ENCODE measurements at regions not wholly inside any gene's neighbourhood (a gene's known extent, or its start where the extent isn't known, plus 50 kb on each side); places are given as distances from the start of the nearest gene placed in this dataset.
"Not testable (repeated sequence)": the region's sequence is repeated elsewhere in the genome, so short reads cannot be mapped to it uniquely, and the experiment has no call there.

DNA sequence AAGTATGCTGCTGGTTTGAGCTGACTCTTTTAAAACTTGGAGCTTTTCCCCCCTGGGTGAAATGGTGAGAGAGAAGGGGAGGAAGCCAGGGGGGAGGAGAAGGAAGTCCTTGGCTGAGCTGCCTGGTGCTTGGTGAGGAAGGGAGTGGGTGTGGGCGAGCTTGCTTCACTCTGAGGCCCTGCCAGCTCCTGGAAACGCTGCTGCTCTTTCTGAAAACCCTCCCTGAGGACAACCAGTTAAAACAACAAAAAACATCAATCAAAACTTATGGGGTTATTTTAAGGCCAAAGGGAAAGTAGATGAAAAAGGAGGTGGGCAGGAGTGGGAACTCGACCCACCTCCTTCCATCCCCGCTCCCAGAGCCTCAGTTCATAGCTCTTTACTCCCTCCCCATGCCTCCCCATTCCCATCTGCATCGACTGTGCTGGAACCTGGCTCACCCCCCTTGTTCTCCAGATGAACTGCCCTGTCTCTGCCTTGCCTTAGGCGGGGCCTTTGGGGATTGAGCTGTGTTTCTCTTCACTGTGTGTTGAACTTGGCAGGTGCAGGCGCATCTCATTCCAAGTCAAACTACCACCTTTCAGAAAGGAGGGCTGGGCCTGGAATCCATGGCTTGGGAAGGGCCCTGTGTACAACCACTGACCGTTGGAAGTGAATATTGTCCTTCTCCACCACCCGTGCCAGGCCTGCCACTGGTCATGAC, 166.1 kb downstream of the ZNF621 start:
- 9 to 11% methylated on average over 9 of the region's 9 CpGs for whole genome bisulfite sequencing, 2 experiments (ENCODE audit: low coverage in 1 of 2, low lambda C conversion rate in 2 of 2, missing lambda C conversion rate in 2 of 2)
- no peak overlapping the region for H3K4me2 ChIP-seq (ENCODE audit: unreplicated experiment)
- in situ Hi-C loops (cut with MboI) = no loop called here

DNA sequence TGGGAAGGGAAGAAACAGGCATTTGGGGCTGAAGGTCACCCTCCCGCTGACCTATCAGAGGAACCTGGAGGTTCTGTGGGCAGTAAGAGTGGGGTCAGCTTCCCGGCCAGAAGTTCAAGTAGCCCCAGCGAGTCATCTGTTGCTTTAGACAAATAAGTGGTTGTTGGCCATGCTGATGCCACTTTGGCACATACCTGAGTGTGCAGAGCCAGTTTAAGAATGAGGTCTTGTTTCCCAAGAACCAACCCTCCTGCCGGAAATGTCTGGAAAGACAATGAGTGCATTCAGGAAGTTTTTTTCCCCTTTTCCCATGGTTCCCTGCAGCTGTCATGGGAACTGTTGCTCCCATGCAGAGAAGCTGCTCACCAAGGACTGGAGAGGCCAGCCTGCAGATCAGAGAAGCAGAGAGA, 166.7 kb downstream of the ZNF621 start:
- 29 to 38% methylated on average over 4 of the region's 4 CpGs for WGBS, 2 experiments (ENCODE audit: low coverage in 1 of 2, low lambda C conversion rate in 2 of 2, missing lambda C conversion rate in 2 of 2)
- H3K4me1 ChIP-seq (ENCODE audit: insufficient read depth) = no peaks in the 10 kb centered on the region
- no peak overlapping the region for H3K9ac ChIP-seq
- no peak overlapping the region for H3K4me3 ChIP-seq
- H3F3A ChIP-seq (ENCODE audit: insufficient read depth) = no peaks in the 10 kb centered on the region
- DNase-seq = no peak
- no peaks in the 10 kb centered on the region; the same call in 1 of the 2 replicates for H3K27me3 ChIP-seq (replicated peaks; ENCODE audit: insufficient read depth)
- no peak overlapping the region for H2AFZ ChIP-seq
- in situ Hi-C loops (cut with MboI) = no loop called here
- H3K9me2 ChIP-seq (ENCODE audit: insufficient read depth) = no peaks in the 10 kb centered on the region
- H3K9me3 ChIP-seq (ENCODE audit: low read depth) = no peaks in the 10 kb centered on the region
- no peaks in the 10 kb centered on the region for H4K20me1 ChIP-seq (ENCODE audit: insufficient read depth)
- TF ChIP-seq EZH2 (IDR thresholded peaks at IDR 0.05; ENCODE audit: insufficient read depth, poor library complexity, severe bottlenecking) (no peak), EZH2phosphoT487 (IDR thresholded peaks at IDR 0.05; ENCODE audit: insufficient read depth, low read depth) (no peak)
- H3K27ac ChIP-seq = no peak overlapping the region
- H3K79me2 ChIP-seq (ENCODE audit: insufficient read depth) = no peaks in the 10 kb centered on the region
- H3K4me2 ChIP-seq (ENCODE audit: unreplicated experiment) = no peak overlapping the region
- no peaks in the 10 kb centered on the region for H3K36me3 ChIP-seq (ENCODE audit: low read depth)

More for the DNA sequence above, 166.1 kb downstream of the ZNF621 start:
- Histone ChIP-seq H3K79me2 (ENCODE audit: insufficient read depth) (no peaks in the 10 kb centered on the region), H2AFZ (no peak overlapping the region), H3K27ac (no peak overlapping the region), H3K27me3 (replicated peaks; ENCODE audit: insufficient read depth) (no peaks in the 10 kb centered on the region; the same call in 1 of the 2 replicates), H3K36me3 (ENCODE audit: low read depth) (no peaks in the 10 kb centered on the region), H3K4me1 (ENCODE audit: insufficient read depth) (no peaks in the 10 kb centered on the region), H4K20me1 (ENCODE audit: insufficient read depth) (no peaks in the 10 kb centered on the region), H3K9me3 (ENCODE audit: low read depth) (no peaks in the 10 kb centered on the region), H3K9ac (no peak overlapping the region), H3K9me2 (ENCODE audit: insufficient read depth) (no peaks in the 10 kb centered on the region), H3K4me3 (no peak overlapping the region), H3F3A (ENCODE audit: insufficient read depth) (no peaks in the 10 kb centered on the region)
- TF ChIP-seq EZH2phosphoT487 (IDR thresholded peaks at IDR 0.05; ENCODE audit: insufficient read depth, low read depth) (no peak), EZH2 (IDR thresholded peaks at IDR 0.05; ENCODE audit: insufficient read depth, poor library complexity, severe bottlenecking) (no peak)
- no peak for DNase-seq

DNA sequence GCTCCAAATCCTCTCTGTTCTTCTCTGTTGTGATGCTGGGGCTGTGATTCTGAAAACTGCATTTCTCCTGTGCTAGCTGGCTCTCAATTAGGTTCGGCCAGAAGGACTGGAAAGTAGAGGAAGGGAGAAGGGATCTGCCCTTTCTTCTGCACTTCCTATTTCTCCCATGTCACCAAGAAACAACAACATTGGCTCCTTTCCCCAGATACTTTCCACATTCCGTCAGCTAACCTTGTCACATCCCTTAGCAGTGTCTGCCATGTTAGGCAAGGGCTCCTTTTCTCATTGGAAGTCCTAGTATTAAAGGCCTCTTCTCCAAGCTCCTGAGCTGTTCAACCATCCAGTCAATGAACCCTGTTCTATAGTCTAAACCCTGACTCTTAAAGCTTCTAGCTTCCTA, 171.1 kb downstream of the ZNF621 start:
- Histone ChIP-seq H4K20me1 (ENCODE audit: insufficient read depth) (no peaks in the 10 kb centered on the region), H2AFZ (no peak overlapping the region), H3K27me3 (replicated peaks; ENCODE audit: insufficient read depth) (no peaks in the 10 kb centered on the region), H3K9ac (no peak overlapping the region), H3K4me3 (no peak overlapping the region), H3K4me1 (ENCODE audit: insufficient read depth) (no peaks in the 10 kb centered on the region), H3K27ac (no peak overlapping the region), H3K9me2 (ENCODE audit: insufficient read depth) (no peaks in the 10 kb centered on the region), H3F3A (ENCODE audit: insufficient read depth) (no peaks in the 10 kb centered on the region), H3K9me3 (ENCODE audit: low read depth) (no peaks in the 10 kb centered on the region), H3K4me2 (ENCODE audit: unreplicated experiment) (no peak overlapping the region), H3K79me2 (ENCODE audit: insufficient read depth) (no peaks in the 10 kb centered on the region), H3K36me3 (ENCODE audit: low read depth) (no peaks in the 10 kb centered on the region)
- DNase-seq = no peak
- 0 to 2% methylated on average over 2 of the region's 2 CpGs for WGBS, 2 experiments (ENCODE audit: low coverage in 1 of 2, low lambda C conversion rate in 2 of 2, missing lambda C conversion rate in 2 of 2)
- no peak for TF ChIP-seq EZH2phosphoT487 (IDR thresholded peaks at IDR 0.05; ENCODE audit: insufficient read depth, low read depth)
- no peak for TF ChIP-seq EZH2 (IDR thresholded peaks at IDR 0.05; ENCODE audit: insufficient read depth, poor library complexity, severe bottlenecking)
- in situ Hi-C loops (cut with MboI) = no loop called here

DNA sequence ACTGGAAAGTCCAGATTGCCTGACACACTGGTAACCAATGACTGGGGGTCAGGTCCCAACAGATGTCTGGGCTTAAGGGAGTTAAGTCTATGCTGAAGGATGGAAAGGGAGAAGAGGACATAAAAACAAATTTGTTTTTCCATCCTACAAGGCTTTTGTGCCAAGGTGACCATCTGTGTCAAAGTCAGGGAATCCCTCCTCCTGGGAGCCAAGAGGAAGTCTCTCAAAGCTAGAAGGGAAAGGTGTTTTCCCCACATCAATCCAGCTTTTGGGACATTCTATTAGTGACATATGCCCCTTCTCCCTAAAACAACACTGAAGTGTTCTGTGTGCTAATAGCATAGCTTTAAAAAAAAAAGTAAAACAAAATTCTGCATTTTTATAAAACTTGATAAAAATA, 173.9 kb downstream of the ZNF621 start:
- H3K36me3 ChIP-seq (ENCODE audit: low read depth); H3K4me3 ChIP-seq; H3F3A ChIP-seq (ENCODE audit: insufficient read depth); H3K79me2 ChIP-seq (ENCODE audit: insufficient read depth); H4K20me1 ChIP-seq (ENCODE audit: insufficient read depth); in situ Hi-C loops (cut with MboI); DNase-seq; H3K4me2 ChIP-seq (ENCODE audit: unreplicated experiment); H3K9me2 ChIP-seq (ENCODE audit: insufficient read depth); H3K9ac ChIP-seq; H3K27me3 ChIP-seq (replicated peaks; ENCODE audit: insufficient read depth); H3K9me3 ChIP-seq (ENCODE audit: low read depth); H2AFZ ChIP-seq; H3K27ac ChIP-seq; H3K4me1 ChIP-seq (ENCODE audit: insufficient read depth): not testable (repeated sequence)

DNA sequence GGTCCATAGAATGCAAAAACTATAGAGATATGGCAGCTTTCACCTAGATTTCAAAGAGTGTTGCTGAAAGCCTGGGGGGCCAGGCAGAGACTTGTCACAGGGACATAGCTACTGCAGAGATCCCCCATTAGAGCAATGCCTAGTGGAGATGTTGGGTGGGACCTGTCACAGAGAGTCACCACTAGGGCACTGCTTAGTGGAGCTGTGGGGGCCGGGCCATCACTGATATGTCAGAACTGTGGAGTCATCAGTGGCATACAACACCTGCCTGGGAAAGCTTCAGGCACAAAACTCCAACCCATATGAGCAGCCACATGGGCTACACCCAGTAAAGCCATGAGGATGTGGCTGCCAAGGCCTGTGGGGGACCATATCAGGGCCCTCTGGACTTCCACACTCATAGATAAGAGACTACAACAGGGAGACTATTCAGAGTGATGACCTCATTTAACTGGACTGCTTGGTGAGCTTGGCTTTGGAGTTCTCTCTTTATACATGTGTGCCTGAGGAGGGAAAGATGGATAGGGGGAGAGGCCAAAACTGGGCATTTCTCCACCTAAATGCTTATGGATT, 176.3 kb downstream of the ZNF621 start:
- no peak overlapping the region for H3K4me3 ChIP-seq
- no peak overlapping the region for H2AFZ ChIP-seq
- in situ Hi-C loops (cut with MboI) = no loop called here
- H3K36me3 ChIP-seq (ENCODE audit: low read depth) = no peaks in the 10 kb centered on the region
- no peak overlapping the region for H3K27ac ChIP-seq
- no peaks in the 10 kb centered on the region for H3F3A ChIP-seq (ENCODE audit: insufficient read depth)
- no peaks in the 10 kb centered on the region for H3K79me2 ChIP-seq (ENCODE audit: insufficient read depth)
- no peaks in the 10 kb centered on the region for H4K20me1 ChIP-seq (ENCODE audit: insufficient read depth)
- no peak for TF ChIP-seq EZH2phosphoT487 (IDR thresholded peaks at IDR 0.05; ENCODE audit: insufficient read depth, low read depth)
- TF ChIP-seq EZH2 (IDR thresholded peaks at IDR 0.05; ENCODE audit: insufficient read depth, poor library complexity, severe bottlenecking) = no peak
- no peaks in the 10 kb centered on the region for H3K9me3 ChIP-seq (ENCODE audit: low read depth)
- H3K4me1 ChIP-seq (ENCODE audit: insufficient read depth) = no peaks in the 10 kb centered on the region
- no peak overlapping the region for H3K4me2 ChIP-seq (ENCODE audit: unreplicated experiment)
- H3K9ac ChIP-seq = no peak overlapping the region
- DNase-seq = no peak
- 0 to 56% methylated on average over 1 of the region's 1 CpG for WGBS, 2 experiments (ENCODE audit: low coverage in 1 of 2, low lambda C conversion rate in 2 of 2, missing lambda C conversion rate in 2 of 2)
- H3K27me3 ChIP-seq (replicated peaks; ENCODE audit: insufficient read depth) = no peaks in the 10 kb centered on the region
- H3K9me2 ChIP-seq (ENCODE audit: insufficient read depth) = no peaks in the 10 kb centered on the region
